Fibroblast of lung (primary cell): ENCODE measurements at regions not wholly inside any gene's neighbourhood (a gene's known extent, or its start where the extent isn't known, plus 50 kb on each side); places are given as distances from the start of the nearest gene placed in this dataset.

ENCODE experiments used
- DNase-seq, 2 donors: peaks; one replicate each; pipeline versions ENCODE4 v3.0.0 to v3.0.0-alpha.2; 2010; ENCODE audit warnings: low read depth in 2 of 2
- H2AFZ ChIP-seq: 2 replicates; pipeline ENCODE4 v1.5.1; 2012; ENCODE audit warnings: low read length, control low read depth, inconsistent platforms
- H3K27ac ChIP-seq: 2 replicates; pipeline ENCODE4 v1.5.1; 2011; ENCODE audit warnings: low read length, control low read depth; ENCODE audit not compliant: insufficient read depth
- H3K27me3 ChIP-seq: 2 replicates; pipeline ENCODE4 v1.5.1; 2011; ENCODE audit warnings: mild to moderate bottlenecking, low read length; ENCODE audit not compliant: control insufficient read depth, insufficient read depth
- H3K36me3 ChIP-seq: 2 replicates; pipeline ENCODE4 v1.5.1; 2011; ENCODE audit warnings: low read length; ENCODE audit not compliant: control insufficient read depth, insufficient read depth
- H3K4me1 ChIP-seq: 2 replicates; pipeline ENCODE4 v1.5.1; 2011; ENCODE audit warnings: low read length; ENCODE audit not compliant: control insufficient read depth, insufficient read depth; ENCODE audit errors: extremely low read depth
- H3K4me2 ChIP-seq: 2 replicates; pipeline ENCODE4 v1.5.1; 2011; ENCODE audit warnings: low read length, control low read depth; ENCODE audit not compliant: insufficient read depth; ENCODE audit errors: extremely low read depth
- H3K4me3 ChIP-seq, 4 experiments: fragments of 200-600 bp in 1 of 4; sonication (generic) in 1 of 4; replicated peaks in 1 of 4; 2 replicates each; pipeline ENCODE4 v1.5.1; 2011 to 2016; ENCODE audit warnings: low read length in 4 of 4, low read depth in 3 of 4, mild to moderate bottlenecking in 3 of 4, control low read depth in 2 of 4, inconsistent platforms in 1 of 4, mixed read lengths in 1 of 4; ENCODE audit not compliant: insufficient read depth in 1 of 4; ENCODE audit errors: control extremely low read depth in 1 of 4
- H3K79me2 ChIP-seq: 2 replicates; pipeline ENCODE4 v1.5.1; 2012; ENCODE audit warnings: mild to moderate bottlenecking, low read length, inconsistent platforms; ENCODE audit not compliant: control insufficient read depth, insufficient read depth
- H3K9ac ChIP-seq: 2 replicates; pipeline ENCODE4 v1.5.1; 2011; ENCODE audit warnings: mild to moderate bottlenecking, low read length, control low read depth; ENCODE audit not compliant: insufficient read depth
- H3K9me3 ChIP-seq: 2 replicates; pipeline ENCODE4 v1.5.1; 2012; ENCODE audit warnings: low read depth, low read length; ENCODE audit not compliant: control insufficient read depth, insufficient read depth
- H4K20me1 ChIP-seq: 2 replicates; pipeline ENCODE4 v1.5.1; 2011; ENCODE audit warnings: low read length; ENCODE audit not compliant: control insufficient read depth, insufficient read depth; ENCODE audit errors: extremely low read depth
- CTCF ChIP-seq, 2 donors: IDR thresholded peaks in 1 of 2; conservative IDR thresholded peaks in 1 of 2; 1 replicate in 1 of 2; 2 replicates in 1 of 2; pipeline ENCODE4 v1.5.1; 2011 to 2012; ENCODE audit warnings: low read length in 2 of 2, control low read depth in 1 of 2, inconsistent platforms in 1 of 2, low read depth in 1 of 2, mild to moderate bottlenecking in 1 of 2
- EZH2 ChIP-seq: IDR thresholded peaks from 2 replicates; pipeline ENCODE4 v1.5.1; 2012; ENCODE audit warnings: low read length, control low read depth, mild to moderate bottlenecking; ENCODE audit errors: missing control alignments

- TF ChIP-seq CTCF (conservative IDR thresholded peaks at IDR 0.05 in 1 of 2, IDR thresholded peaks at IDR 0.05 in 1 of 2; ENCODE audit: low read depth in 1 of 2, low read length in 2 of 2) (no peak), EZH2 (no peak)
- H3K4me3 ChIP-seq, result no peak overlapping the region
Observed at GRCh38 chr4:147367891-147368290, 113.0 kb upstream of the EDNRA start.

GRCh38 chr4:147368948-147369347 lies 111.9 kb upstream of the EDNRA start:
- TF ChIP-seq CTCF (conservative IDR thresholded peaks at IDR 0.05 in 1 of 2, IDR thresholded peaks at IDR 0.05 in 1 of 2; ENCODE audit: low read depth in 1 of 2, low read length in 2 of 2) (no peak), EZH2 (no peak)
- Histone ChIP-seq H3K4me2 (no peak overlapping the region), H3K9ac (no peak overlapping the region), H3K36me3 (no peaks in the 10 kb centered on the region), H3K4me1 (no peaks in the 10 kb centered on the region), H2AFZ (no peak overlapping the region), H3K4me3 (no peak overlapping the region), H3K27me3 (no peaks in the 10 kb centered on the region), H3K27ac (no peak overlapping the region), H4K20me1 (no peaks in the 10 kb centered on the region), H3K9me3 (no peaks in the 10 kb centered on the region), H3K79me2 (no peaks in the 10 kb centered on the region)
- DNase-seq, result peak in 1 of 2 donors; percentile 66

More at GRCh38 chr4:147367891-147368290, 113.0 kb upstream of the EDNRA start:
- no peaks in the 10 kb centered on the region for H3K79me2 ChIP-seq
- no peak overlapping the region for H2AFZ ChIP-seq
- no peaks in the 10 kb centered on the region for H3K9me3 ChIP-seq
- no peaks in the 10 kb centered on the region for H3K36me3 ChIP-seq
- peak in 1 of 2 donors; percentile 59 for DNase-seq
- H3K4me1 ChIP-seq, result peaks cover 3% of the 10 kb centered on the region
- no peaks in the 10 kb centered on the region for H3K27me3 ChIP-seq
- H4K20me1 ChIP-seq, result no peaks in the 10 kb centered on the region
- H3K9ac ChIP-seq, result no peak overlapping the region
- H3K27ac ChIP-seq, result no peak overlapping the region
- H3K4me2 ChIP-seq, result no peak overlapping the region

GRCh38 chr4:147370473-147370872 lies 110.4 kb upstream of the EDNRA start:
- Histone ChIP-seq H3K27ac (no peak overlapping the region), H3K27me3 (no peaks in the 10 kb centered on the region), H3K4me2 (no peak overlapping the region), H3K4me1 (no peaks in the 10 kb centered on the region), H3K79me2 (no peaks in the 10 kb centered on the region), H3K4me3 (no peak overlapping the region), H2AFZ (peak overlapping the region; percentile 50), H3K36me3 (no peaks in the 10 kb centered on the region), H4K20me1 (no peaks in the 10 kb centered on the region), H3K9me3 (no peaks in the 10 kb centered on the region), H3K9ac (no peak overlapping the region)
- TF ChIP-seq CTCF (conservative IDR thresholded peaks at IDR 0.05 in 1 of 2, IDR thresholded peaks at IDR 0.05 in 1 of 2; ENCODE audit: low read depth in 1 of 2, low read length in 2 of 2) (no peak), EZH2 (no peak)
- peak in 1 of 2 donors; percentile 81 for DNase-seq
